ENCODE measurements at regions not wholly inside any gene's neighbourhood (a gene's known extent, or its start where the extent isn't known, plus 50 kb on each side); places are given as distances from the start of the nearest gene placed in this dataset.

- ChIA-PET POLR2A (no interaction called here), CTCF (no interaction called here)
- intact Hi-C loops (cut with micrococcal nuclease) = no loop called here
- DNase-seq (no peak), ATAC-seq (ENCODE audit: low read depth) (no peak)
- Mint-ChIP-seq H3K27me3 (no peaks in the 10 kb centered on the region), H3K4me1 (no peaks in the 10 kb centered on the region), H3K27ac (no peak overlapping the region), H3K9me3 (no peaks in the 10 kb centered on the region), H3K4me3 (no peak overlapping the region), H3K36me3 (ENCODE audit: low read depth) (no peaks in the 10 kb centered on the region)
- TF ChIP-seq CTCF (IDR thresholded peaks at IDR 0.05) = no peak
Measured at GRCh38 chr3:144865948-144866347, 894.3 kb downstream of the DIPK2A start.

GRCh38 chr3:144866476-144866875 lies 894.9 kb downstream of the DIPK2A start:
- POLR2A ChIA-PET = no interaction called here
- intact Hi-C loops (cut with micrococcal nuclease) = no loop called here
- Mint-ChIP-seq H3K4me1 (no peaks in the 10 kb centered on the region), H3K4me3 (no peak overlapping the region), H3K36me3 (ENCODE audit: low read depth) (no peaks in the 10 kb centered on the region), H3K27ac (no peak overlapping the region), H3K9me3 (no peaks in the 10 kb centered on the region), H3K27me3 (no peaks in the 10 kb centered on the region)
- no peak for DNase-seq
- TF ChIP-seq CTCF (IDR thresholded peaks at IDR 0.05) = no peak
- no peak for ATAC-seq (ENCODE audit: low read depth)
- CTCF ChIA-PET = no interaction called here

GRCh38 chr3:144868506-144868905 lies 896.9 kb downstream of the DIPK2A start:
- Mint-ChIP-seq H3K36me3 (ENCODE audit: low read depth) (no peaks in the 10 kb centered on the region), H3K4me1 (no peaks in the 10 kb centered on the region), H3K27me3 (no peaks in the 10 kb centered on the region), H3K9me3 (no peaks in the 10 kb centered on the region), H3K27ac (no peak overlapping the region), H3K4me3 (no peak overlapping the region)
- TF ChIP-seq CTCF (IDR thresholded peaks at IDR 0.05) = no peak
- ChIA-PET POLR2A (no interaction called here), CTCF (no interaction called here)
- ATAC-seq (ENCODE audit: low read depth) (no peak), DNase-seq (no peak)
- intact Hi-C loops (cut with micrococcal nuclease) = no loop called here

GRCh38 chr3:144873066-144873465 lies 901.4 kb downstream of the DIPK2A start:
- no peak for TF ChIP-seq CTCF (IDR thresholded peaks at IDR 0.05)
- intact Hi-C loops (cut with micrococcal nuclease) = no loop called here
- Mint-ChIP-seq H3K4me1 (no peaks in the 10 kb centered on the region), H3K4me3 (no peak overlapping the region), H3K27ac (no peak overlapping the region), H3K9me3 (no peaks in the 10 kb centered on the region), H3K27me3 (no peaks in the 10 kb centered on the region), H3K36me3 (ENCODE audit: low read depth) (no peaks in the 10 kb centered on the region)
- DNase-seq (no peak), ATAC-seq (ENCODE audit: low read depth) (no peak)
- POLR2A ChIA-PET = no interaction called here
- CTCF ChIA-PET = no interaction called here

GRCh38 chr3:144875211-144875610 lies 903.6 kb downstream of the DIPK2A start:
- Mint-ChIP-seq H3K4me3 (no peak overlapping the region), H3K4me1 (no peaks in the 10 kb centered on the region), H3K27me3 (no peaks in the 10 kb centered on the region), H3K36me3 (ENCODE audit: low read depth) (no peaks in the 10 kb centered on the region), H3K27ac (no peak overlapping the region), H3K9me3 (no peaks in the 10 kb centered on the region)
- POLR2A ChIA-PET = no interaction called here
- intact Hi-C loops (cut with micrococcal nuclease) = no loop called here
- ATAC-seq (ENCODE audit: low read depth) (no peak), DNase-seq (no peak)
- CTCF ChIA-PET = no interaction called here
- no peak for TF ChIP-seq CTCF (IDR thresholded peaks at IDR 0.05)

All from activated B cell treated with CpG ODN at 0.5 μM for 24 hours (primary cell).